HCT116 (cell line): ENCODE measurements at regions not wholly inside any gene's neighbourhood (a gene's known extent, or its start where the extent isn't known, plus 50 kb on each side); places are given as distances from the start of the nearest gene placed in this dataset.

ENCODE experiments used
- ATAC-seq: fragments of 200-7000 bp; cut with Tn5 transposase; 2 replicates; pipeline ENCODE4 v1.9.1; 2020; ENCODE audit warnings: mild to moderate bottlenecking, moderate library complexity
- BruUV-seq: library from RNA; stranded (reverse); fragments of 400-500 nt; replicated peaks from 2 replicates; lab custom pipeline; 2021; lab: Mats Ljungman, UMichigan
- CTCF ChIA-PET: fragments of 300-600 bp; sonication (Branson Sonifier 250); formaldehyde crosslinking; loops from one replicate; lab custom pipeline; 2021; ENCODE audit warnings: antibody characterized with exemption; lab: Charles Lee
- POLR2A ChIA-PET: fragments of 300-600, 350-600 bp; sonication (Branson Sonifier 250); formaldehyde crosslinking; loops from one replicate; lab custom pipeline; 2021; ENCODE audit warnings: antibody characterized with exemption; lab: Charles Lee
- RAD21 ChIA-PET, 2 experiments: fragments of 300-600 bp; sonication (Branson Sonifier 250); formaldehyde crosslinking; loops; one replicate each; lab custom pipeline; 2023; ENCODE audit warnings: low total read pairs in 2 of 2; ENCODE audit not compliant: uncharacterized antibody in 2 of 2, unreplicated experiment in 2 of 2, low non-redundant PET in 1 of 2; lab: Charles Lee
- DNase-seq: peaks from one replicate; pipeline ENCODE4 v3.0.0-alpha.2; 2010; ENCODE audit warnings: low read depth, low spot score
- H2AFZ ChIP-seq: fragments of 200-600 bp; shearing (Covaris generic), sonication (generic); 2 replicates; pipeline ENCODE4 v1.6.1; 2017; ENCODE audit warnings: low read depth, mixed run types, mixed read lengths, antibody characterized with exemption, low read length; ENCODE audit not compliant: poor library complexity, severe bottlenecking
- H3K27ac ChIP-seq: 2 replicates; pipeline ENCODE4 v1.5.1; 2012; ENCODE audit warnings: low read depth, low read length
- H3K27me3 ChIP-seq: fragments of 200-600 bp; sonication (generic); 2 replicates; pipeline ENCODE4 v1.6.1; 2016; ENCODE audit warnings: mixed run types, low read length, mixed read lengths; ENCODE audit not compliant: insufficient read depth
- H3K36me3 ChIP-seq, 2 experiments: fragments of 200-500 bp in 1 of 2; fragments of 200-600 bp in 1 of 2; sonication (Bioruptor generic) in 1 of 2; sonication (generic) in 1 of 2; 2 replicates each; pipeline versions ENCODE4 v1.5.1 to v1.6.1; 2014 to 2016; ENCODE audit warnings: low read length in 2 of 2, inconsistent platforms in 1 of 2, mixed read lengths in 1 of 2, mixed run types in 1 of 2; ENCODE audit not compliant: insufficient read depth in 2 of 2, control insufficient read depth in 1 of 2
- H3K4me1 ChIP-seq, 2 experiments: fragments of 200-600 bp in 1 of 2; sonication (generic) in 1 of 2; 2 replicates each; pipeline versions ENCODE4 v1.5.1 to v1.6.1; 2012 to 2017; ENCODE audit warnings: low read length in 2 of 2, inconsistent platforms in 1 of 2, mild to moderate bottlenecking in 1 of 2, mixed read lengths in 1 of 2, mixed run types in 1 of 2, moderate library complexity in 1 of 2; ENCODE audit not compliant: insufficient read depth in 2 of 2, control insufficient read depth in 1 of 2
- H3K4me2 ChIP-seq: fragments of 200-600 bp; sonication (generic); 2 replicates; pipeline ENCODE4 v1.6.1; 2017; ENCODE audit warnings: mixed run types, low read length, mixed read lengths
- H3K4me3 ChIP-seq, 2 experiments: fragments of 200-600 bp in 1 of 2; sonication (generic) in 1 of 2; replicated peaks in 1 of 2; 2 replicates each; pipeline ENCODE4 v1.5.1; 2011 to 2016; ENCODE audit warnings: low read length in 2 of 2, control low read depth in 1 of 2, low read depth in 1 of 2, mild to moderate bottlenecking in 1 of 2, mixed read lengths in 1 of 2, mixed run types in 1 of 2
- H3K79me2 ChIP-seq: fragments of 200-600 bp; sonication (generic); 2 replicates; pipeline ENCODE4 v1.6.1; 2017; ENCODE audit warnings: mild to moderate bottlenecking, mixed run types, low read length, moderate library complexity, mixed read lengths; ENCODE audit not compliant: insufficient read depth
- H3K9ac ChIP-seq: fragments of 200-600 bp; sonication (generic); 2 replicates; pipeline ENCODE4 v1.6.1; 2016; ENCODE audit warnings: low read length, mixed read lengths
- H3K9me2 ChIP-seq: fragments of 200-600 bp; sonication (generic), shearing (Covaris generic); 2 replicates; pipeline ENCODE4 v1.6.1; 2017; ENCODE audit warnings: mixed run types, mild to moderate bottlenecking, moderate library complexity; ENCODE audit not compliant: insufficient read depth
- H3K9me3 ChIP-seq, 2 experiments: fragments of 200-500 bp in 1 of 2; fragments of 200-600 bp in 1 of 2; sonication (Bioruptor generic) in 1 of 2; sonication (generic) in 1 of 2; 2 replicates each; pipeline ENCODE4 v1.6.1; 2014 to 2017; ENCODE audit warnings: low read length in 2 of 2, mixed read lengths in 2 of 2, inconsistent platforms in 1 of 2, low read depth in 1 of 2, mild to moderate bottlenecking in 1 of 2, mixed run types in 1 of 2, moderate library complexity in 1 of 2; ENCODE audit not compliant: control insufficient read depth in 1 of 2, insufficient read depth in 1 of 2
- H4K20me1 ChIP-seq: fragments of 200-600 bp; sonication (generic), shearing (Covaris generic); 2 replicates; pipeline ENCODE4 v1.6.1; 2017; ENCODE audit warnings: mixed run types, mild to moderate bottlenecking, moderate library complexity; ENCODE audit not compliant: insufficient read depth
- EZH2 ChIP-seq: fragments of 200-600 bp; sonication (generic); IDR thresholded peaks from 2 replicates; pipeline ENCODE4 v1.6.1; 2017; ENCODE audit warnings: antibody characterized with exemption, mixed run types
- JUND ChIP-seq: IDR thresholded peaks from 2 replicates; pipeline ENCODE4 v1.6.1; 2012
- MAX ChIP-seq: IDR thresholded peaks from 2 replicates; pipeline ENCODE4 v1.6.1; 2012
- POLR2A ChIP-seq: IDR thresholded peaks from 2 replicates; pipeline ENCODE4 v1.7.0; 2011; ENCODE audit warnings: borderline replicate concordance; ENCODE audit not compliant: insufficient read depth, insufficient read length; ENCODE audit errors: extremely low read depth
- RAD21 ChIP-seq: IDR thresholded peaks from 2 replicates; pipeline ENCODE4 v1.6.1; 2012; ENCODE audit warnings: low read depth, mild to moderate bottlenecking
- YY1 ChIP-seq: IDR thresholded peaks from 2 replicates; pipeline ENCODE4 v1.6.1; 2011; ENCODE audit warnings: low read length, low read depth, moderate library complexity, mild to moderate bottlenecking; ENCODE audit not compliant: insufficient replicate concordance; ENCODE audit errors: extremely low read depth
- ZFX ChIP-seq: fragments of 450-650 bp; IDR thresholded peaks from 2 replicates; pipeline ENCODE4 v1.6.1; 2017
- ZNF274 ChIP-seq: fragments of 200-500 bp; sonication (Bioruptor generic); IDR thresholded peaks from 2 replicates; pipeline ENCODE4 v1.6.1; 2014; ENCODE audit warnings: mild to moderate bottlenecking, low read depth, low read length, inconsistent platforms
- intact Hi-C: fragments of 100-400 bp; cut with micrococcal nuclease; formaldehyde crosslinking; loops from 2 replicates; pipeline ENCODE4 v1.10.0; 2022
- TF ChIP-seq, protein P1 (sequence below), 3 experiments: fragments of 200-600 bp in 1 of 3; sonication (generic) in 1 of 3; IDR thresholded peaks in 2 of 3; conservative IDR thresholded peaks in 1 of 3; 2 replicates each; pipeline ENCODE4 v1.5.1; 2012 to 2017; ENCODE audit warnings: low read depth in 2 of 3, low read length in 2 of 3, antibody characterized with exemption in 1 of 3, borderline replicate concordance in 1 of 3, control low read depth in 1 of 3, mild to moderate bottlenecking in 1 of 3, mixed read lengths in 1 of 3, mixed run types in 1 of 3, moderate library complexity in 1 of 3; ENCODE audit not compliant: insufficient read depth in 1 of 3

- TF ChIP-seq, protein P1, sequence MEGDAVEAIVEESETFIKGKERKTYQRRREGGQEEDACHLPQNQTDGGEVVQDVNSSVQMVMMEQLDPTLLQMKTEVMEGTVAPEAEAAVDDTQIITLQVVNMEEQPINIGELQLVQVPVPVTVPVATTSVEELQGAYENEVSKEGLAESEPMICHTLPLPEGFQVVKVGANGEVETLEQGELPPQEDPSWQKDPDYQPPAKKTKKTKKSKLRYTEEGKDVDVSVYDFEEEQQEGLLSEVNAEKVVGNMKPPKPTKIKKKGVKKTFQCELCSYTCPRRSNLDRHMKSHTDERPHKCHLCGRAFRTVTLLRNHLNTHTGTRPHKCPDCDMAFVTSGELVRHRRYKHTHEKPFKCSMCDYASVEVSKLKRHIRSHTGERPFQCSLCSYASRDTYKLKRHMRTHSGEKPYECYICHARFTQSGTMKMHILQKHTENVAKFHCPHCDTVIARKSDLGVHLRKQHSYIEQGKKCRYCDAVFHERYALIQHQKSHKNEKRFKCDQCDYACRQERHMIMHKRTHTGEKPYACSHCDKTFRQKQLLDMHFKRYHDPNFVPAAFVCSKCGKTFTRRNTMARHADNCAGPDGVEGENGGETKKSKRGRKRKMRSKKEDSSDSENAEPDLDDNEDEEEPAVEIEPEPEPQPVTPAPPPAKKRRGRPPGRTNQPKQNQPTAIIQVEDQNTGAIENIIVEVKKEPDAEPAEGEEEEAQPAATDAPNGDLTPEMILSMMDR (IDR thresholded peaks at IDR 0.05 in 2 of 3, conservative IDR thresholded peaks at IDR 0.05 in 1 of 3; ENCODE audit: borderline replicate concordance in 1 of 3, insufficient read depth in 1 of 3, low read depth in 2 of 3, low read length in 2 of 3), result no peak
- no peak for TF ChIP-seq YY1
- TF ChIP-seq POLR2A, result no peak
- no peak for TF ChIP-seq ZNF274
- TF ChIP-seq, all 23 proteins: peak for 0
Measured at GRCh38 chr1:212221801-212222200, 63.4 kb upstream of the PPP2R5A start (continued).

DNA sequence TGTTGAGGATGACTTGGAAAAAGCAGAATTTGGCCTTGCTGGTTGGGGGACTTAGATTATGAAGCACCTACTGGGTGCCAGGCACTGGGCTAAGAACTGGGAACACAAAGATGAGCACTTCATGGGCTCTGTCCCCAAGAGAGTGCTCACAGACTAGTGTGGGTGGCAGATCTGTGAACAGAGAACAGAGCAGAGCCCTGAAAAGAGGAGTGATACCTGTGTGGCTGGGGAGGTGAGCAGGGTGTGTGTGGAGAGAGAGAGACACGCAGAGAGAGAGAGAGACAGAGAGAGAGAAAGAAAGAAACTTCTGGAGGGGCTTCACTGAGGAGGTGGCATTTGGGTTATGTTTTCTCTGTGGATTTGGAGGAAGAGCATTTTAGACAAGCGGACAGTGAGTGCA, 61.1 kb upstream of the PPP2R5A start:
- no peak overlapping the region for H3K4me2 ChIP-seq
- ATAC-seq, result no peak
- H3K4me1 ChIP-seq, result no peaks in the 10 kb centered on the region
- BruUV-seq, result no TSS peak
- H3K27ac ChIP-seq, result no peak overlapping the region
- H3K4me3 ChIP-seq, result no peak overlapping the region
- intact Hi-C loops, result no loop called here
- no peak overlapping the region for H2AFZ ChIP-seq
- no peaks in the 10 kb centered on the region for H3K9me3 ChIP-seq
- no peak overlapping the region for H3K9ac ChIP-seq
- no peak for TF ChIP-seq JUND
- TF ChIP-seq POLR2A, result no peak
- no peak for TF ChIP-seq ZFX
- TF ChIP-seq EZH2, result no peak
- no peak for TF ChIP-seq RAD21
- TF ChIP-seq MAX, result no peak
- ChIA-PET RAD21 (no interaction called here), CTCF (no interaction called here), POLR2A (no interaction called here)
- H3K36me3 ChIP-seq, result no peaks in the 10 kb centered on the region
- H3K79me2 ChIP-seq, result no peaks in the 10 kb centered on the region
- no peak for DNase-seq
- H4K20me1 ChIP-seq, result no peaks in the 10 kb centered on the region
- H3K27me3 ChIP-seq, result no peaks in the 10 kb centered on the region
- no peaks in the 10 kb centered on the region for H3K9me2 ChIP-seq
